ENCODE measurements at regions not wholly inside any gene's neighbourhood (a gene's known extent, or its start where the extent isn't known, plus 50 kb on each side); places are given as distances from the start of the nearest gene placed in this dataset.
"Not testable (repeated sequence)": the region's sequence is repeated elsewhere in the genome, so short reads cannot be mapped to it uniquely, and the experiment has no call there.

GRCh38 chr16:33992513-33993177 lies 533.2 kb downstream of the TP53TG3F start:
- POLR2A ChIA-PET = not testable (repeated sequence)

GRCh38 chr16:33994207-33994606 lies 534.8 kb downstream of the TP53TG3F start:
- H3K36me3 ChIP-seq (ENCODE audit: control insufficient read depth in 4 of 4, insufficient read depth in 4 of 4, low read length in 3 of 4); DNase-seq; POLR2A ChIA-PET; H3K4me3 ChIP-seq (ENCODE audit: control insufficient read depth in 1 of 7, extremely low read depth in 1 of 7, insufficient read depth in 4 of 7, low read depth in 2 of 7, low read length in 6 of 7); H3K4me1 ChIP-seq (ENCODE audit: control extremely low read depth in 1 of 4, control insufficient read depth in 4 of 4, insufficient read depth in 4 of 4, low read length in 3 of 4); H3K27ac ChIP-seq (ENCODE audit: insufficient read depth in 1 of 2, low read depth in 1 of 2, low read length in 2 of 2, poor library complexity in 1 of 2, severe bottlenecking in 2 of 2); H3K27me3 ChIP-seq (replicated peaks in 2 of 5; ENCODE audit: control insufficient read depth in 4 of 5, insufficient read depth in 5 of 5, low read length in 4 of 5); CTCF ChIA-PET; H3K9me3 ChIP-seq (ENCODE audit: control extremely low read depth in 1 of 5, control insufficient read depth in 4 of 5, insufficient read depth in 2 of 5, low read depth in 1 of 5, low read length in 4 of 5): not testable (repeated sequence)
- WGBS (ENCODE audit: insufficient coverage) = 50% methylated on average over 2 of the region's 12 CpGs

More at GRCh38 chr16:33992513-33993177, 533.2 kb downstream of the TP53TG3F start:
- H3K27ac ChIP-seq (ENCODE audit: insufficient read depth in 1 of 2, low read depth in 1 of 2, low read length in 2 of 2, poor library complexity in 1 of 2, severe bottlenecking in 2 of 2); H3K4me1 ChIP-seq (ENCODE audit: control extremely low read depth in 1 of 4, control insufficient read depth in 4 of 4, insufficient read depth in 4 of 4, low read length in 3 of 4); H3K4me3 ChIP-seq (ENCODE audit: control insufficient read depth in 1 of 7, extremely low read depth in 1 of 7, insufficient read depth in 4 of 7, low read depth in 2 of 7, low read length in 6 of 7); H3K9me3 ChIP-seq (ENCODE audit: control extremely low read depth in 1 of 5, control insufficient read depth in 4 of 5, insufficient read depth in 2 of 5, low read depth in 1 of 5, low read length in 4 of 5); H3K27me3 ChIP-seq (replicated peaks in 2 of 5; ENCODE audit: control insufficient read depth in 4 of 5, insufficient read depth in 5 of 5, low read length in 4 of 5); DNase-seq; H3K36me3 ChIP-seq (ENCODE audit: control insufficient read depth in 4 of 4, insufficient read depth in 4 of 4, low read length in 3 of 4); CTCF ChIA-PET: not testable (repeated sequence)
- WGBS (ENCODE audit: insufficient coverage) = 88% methylated on average over 7 of the region's 11 CpGs

- H3K9me3 ChIP-seq (ENCODE audit: control extremely low read depth in 1 of 5, control insufficient read depth in 4 of 5, insufficient read depth in 2 of 5, low read depth in 1 of 5, low read length in 4 of 5); H3K36me3 ChIP-seq (ENCODE audit: control insufficient read depth in 4 of 4, insufficient read depth in 4 of 4, low read length in 3 of 4); CTCF ChIA-PET; H3K27ac ChIP-seq (ENCODE audit: insufficient read depth in 1 of 2, low read depth in 1 of 2, low read length in 2 of 2, poor library complexity in 1 of 2, severe bottlenecking in 2 of 2); DNase-seq; H3K27me3 ChIP-seq (replicated peaks in 2 of 5; ENCODE audit: control insufficient read depth in 4 of 5, insufficient read depth in 5 of 5, low read length in 4 of 5); H3K4me3 ChIP-seq (ENCODE audit: control insufficient read depth in 1 of 7, extremely low read depth in 1 of 7, insufficient read depth in 4 of 7, low read depth in 2 of 7, low read length in 6 of 7); H3K4me1 ChIP-seq (ENCODE audit: control extremely low read depth in 1 of 4, control insufficient read depth in 4 of 4, insufficient read depth in 4 of 4, low read length in 3 of 4); POLR2A ChIA-PET: not testable (repeated sequence)
- WGBS (ENCODE audit: insufficient coverage) = 61% methylated on average over 3 of the region's 9 CpGs
These were observed 536.5 kb downstream of the TP53TG3F start for GRCh38 chr16:33995821-33996372.

GRCh38 chr16:34001184-34001583 lies 541.8 kb downstream of the TP53TG3F start:
- POLR2A ChIA-PET; H3K4me3 ChIP-seq (ENCODE audit: control insufficient read depth in 1 of 7, extremely low read depth in 1 of 7, insufficient read depth in 4 of 7, low read depth in 2 of 7, low read length in 6 of 7); H3K36me3 ChIP-seq (ENCODE audit: control insufficient read depth in 4 of 4, insufficient read depth in 4 of 4, low read length in 3 of 4); CTCF ChIA-PET; H3K27ac ChIP-seq (ENCODE audit: insufficient read depth in 1 of 2, low read depth in 1 of 2, low read length in 2 of 2, poor library complexity in 1 of 2, severe bottlenecking in 2 of 2); H3K4me1 ChIP-seq (ENCODE audit: control extremely low read depth in 1 of 4, control insufficient read depth in 4 of 4, insufficient read depth in 4 of 4, low read length in 3 of 4); H3K9me3 ChIP-seq (ENCODE audit: control extremely low read depth in 1 of 5, control insufficient read depth in 4 of 5, insufficient read depth in 2 of 5, low read depth in 1 of 5, low read length in 4 of 5); DNase-seq; H3K27me3 ChIP-seq (replicated peaks in 2 of 5; ENCODE audit: control insufficient read depth in 4 of 5, insufficient read depth in 5 of 5, low read length in 4 of 5): not testable (repeated sequence)
- WGBS (ENCODE audit: insufficient coverage) = no CpG with 5 or more reads among the region's 4 CpGs

- H3K27me3 ChIP-seq (replicated peaks in 2 of 5; ENCODE audit: control insufficient read depth in 4 of 5, insufficient read depth in 5 of 5, low read length in 4 of 5); H3K27ac ChIP-seq (ENCODE audit: insufficient read depth in 1 of 2, low read depth in 1 of 2, low read length in 2 of 2, poor library complexity in 1 of 2, severe bottlenecking in 2 of 2); H3K9me3 ChIP-seq (ENCODE audit: control extremely low read depth in 1 of 5, control insufficient read depth in 4 of 5, insufficient read depth in 2 of 5, low read depth in 1 of 5, low read length in 4 of 5); H3K4me3 ChIP-seq (ENCODE audit: control insufficient read depth in 1 of 7, extremely low read depth in 1 of 7, insufficient read depth in 4 of 7, low read depth in 2 of 7, low read length in 6 of 7); CTCF ChIA-PET; H3K4me1 ChIP-seq (ENCODE audit: control extremely low read depth in 1 of 4, control insufficient read depth in 4 of 4, insufficient read depth in 4 of 4, low read length in 3 of 4); H3K36me3 ChIP-seq (ENCODE audit: control insufficient read depth in 4 of 4, insufficient read depth in 4 of 4, low read length in 3 of 4); POLR2A ChIA-PET; DNase-seq: not testable (repeated sequence)
- WGBS (ENCODE audit: insufficient coverage) = no CpG with 5 or more reads among the region's 4 CpGs
These were observed 542.5 kb downstream of the TP53TG3F start for GRCh38 chr16:34001961-34002360.

- H3K4me1 ChIP-seq (ENCODE audit: control extremely low read depth in 1 of 4, control insufficient read depth in 4 of 4, insufficient read depth in 4 of 4, low read length in 3 of 4); DNase-seq; H3K4me3 ChIP-seq (ENCODE audit: control insufficient read depth in 1 of 7, extremely low read depth in 1 of 7, insufficient read depth in 4 of 7, low read depth in 2 of 7, low read length in 6 of 7); H3K27ac ChIP-seq (ENCODE audit: insufficient read depth in 1 of 2, low read depth in 1 of 2, low read length in 2 of 2, poor library complexity in 1 of 2, severe bottlenecking in 2 of 2); H3K9me3 ChIP-seq (ENCODE audit: control extremely low read depth in 1 of 5, control insufficient read depth in 4 of 5, insufficient read depth in 2 of 5, low read depth in 1 of 5, low read length in 4 of 5); H3K27me3 ChIP-seq (replicated peaks in 2 of 5; ENCODE audit: control insufficient read depth in 4 of 5, insufficient read depth in 5 of 5, low read length in 4 of 5); H3K36me3 ChIP-seq (ENCODE audit: control insufficient read depth in 4 of 4, insufficient read depth in 4 of 4, low read length in 3 of 4); CTCF ChIA-PET; POLR2A ChIA-PET: not testable (repeated sequence)
- 66% methylated on average over 64 of the region's 83 CpGs for WGBS (ENCODE audit: insufficient coverage)
These were observed 555.7 kb downstream of the TP53TG3F start for GRCh38 chr16:34014841-34015820.

GRCh38 chr16:34018277-34018676 lies 558.9 kb downstream of the TP53TG3F start:
- H3K4me1 ChIP-seq (ENCODE audit: control extremely low read depth in 1 of 4, control insufficient read depth in 4 of 4, insufficient read depth in 4 of 4, low read length in 3 of 4); CTCF ChIA-PET; H3K4me3 ChIP-seq (ENCODE audit: control insufficient read depth in 1 of 7, extremely low read depth in 1 of 7, insufficient read depth in 4 of 7, low read depth in 2 of 7, low read length in 6 of 7); H3K36me3 ChIP-seq (ENCODE audit: control insufficient read depth in 4 of 4, insufficient read depth in 4 of 4, low read length in 3 of 4); H3K27me3 ChIP-seq (replicated peaks in 2 of 5; ENCODE audit: control insufficient read depth in 4 of 5, insufficient read depth in 5 of 5, low read length in 4 of 5); POLR2A ChIA-PET; DNase-seq; H3K9me3 ChIP-seq (ENCODE audit: control extremely low read depth in 1 of 5, control insufficient read depth in 4 of 5, insufficient read depth in 2 of 5, low read depth in 1 of 5, low read length in 4 of 5); H3K27ac ChIP-seq (ENCODE audit: insufficient read depth in 1 of 2, low read depth in 1 of 2, low read length in 2 of 2, poor library complexity in 1 of 2, severe bottlenecking in 2 of 2): not testable (repeated sequence)
